Astrocyte (in vitro differentiated cells and primary cell): ENCODE measurements at regions not wholly inside any gene's neighbourhood (a gene's known extent, or its start where the extent isn't known, plus 50 kb on each side); places are given as distances from the start of the nearest gene placed in this dataset.
"Not testable (repeated sequence)": the region's sequence is repeated elsewhere in the genome, so short reads cannot be mapped to it uniquely, and the experiment has no call there.

ENCODE experiments used
- DNase-seq: peaks from one replicate; pipeline ENCODE4 v3.0.0-alpha.2; 2010; ENCODE audit warnings: low read depth
- FAIRE-seq: peaks from 2 replicates; lab custom pipeline; 2011; peaks lifted over from hg19 to GRCh38; lab: Jason Lieb, UNC
- H2AFZ ChIP-seq: 2 replicates; pipeline ENCODE4 v1.6.0; 2012; ENCODE audit warnings: low read depth, low read length, inconsistent platforms
- H3K27ac ChIP-seq: 2 replicates; pipeline ENCODE4 v1.5.1; 2011; ENCODE audit warnings: low read depth, low read length, inconsistent platforms
- H3K27me3 ChIP-seq: 2 replicates; pipeline ENCODE4 v1.6.0; 2011; ENCODE audit warnings: low read length, inconsistent platforms; ENCODE audit not compliant: insufficient read depth
- H3K36me3 ChIP-seq: 2 replicates; pipeline ENCODE4 v1.5.1; 2011; ENCODE audit warnings: low read length, inconsistent platforms; ENCODE audit not compliant: insufficient read depth
- H3K4me1 ChIP-seq: 2 replicates; pipeline ENCODE4 v1.5.1; 2011; ENCODE audit warnings: low read length, inconsistent platforms; ENCODE audit not compliant: insufficient read depth
- H3K4me2 ChIP-seq: 2 replicates; pipeline ENCODE4 v1.6.0; 2012; ENCODE audit warnings: low read length, inconsistent platforms
- H3K4me3 ChIP-seq: 2 replicates; pipeline ENCODE4 v1.5.1; 2011; ENCODE audit warnings: low read depth, mild to moderate bottlenecking, low read length, inconsistent platforms; ENCODE audit not compliant: insufficient read depth
- H3K79me2 ChIP-seq: 2 replicates; pipeline ENCODE4 v1.6.0; 2012; ENCODE audit warnings: mild to moderate bottlenecking, low read length, inconsistent platforms; ENCODE audit not compliant: insufficient read depth
- H3K9ac ChIP-seq: 2 replicates; pipeline ENCODE4 v1.6.0; 2012; ENCODE audit warnings: mild to moderate bottlenecking, low read length, inconsistent platforms
- H3K9me3 ChIP-seq: 2 replicates; pipeline ENCODE4 v1.5.1; 2012; ENCODE audit warnings: low read depth, mild to moderate bottlenecking, low read length, inconsistent platforms; ENCODE audit not compliant: insufficient read depth
- H4K20me1 ChIP-seq: 2 replicates; pipeline ENCODE4 v1.6.0; 2012; ENCODE audit warnings: low read length, inconsistent platforms; ENCODE audit not compliant: insufficient read depth
- H3K27ac Mint-ChIP-seq: one replicate; pipeline ENCODE4 v1.8.0; 2021; ENCODE audit warnings: mild to moderate bottlenecking, mixed read lengths; ENCODE audit not compliant: unreplicated experiment
- H3K27me3 Mint-ChIP-seq: one replicate; pipeline ENCODE4 v1.8.0; 2021; ENCODE audit warnings: low read depth, mixed read lengths; ENCODE audit not compliant: unreplicated experiment
- H3K36me3 Mint-ChIP-seq: one replicate; pipeline ENCODE4 v1.8.0; 2021; ENCODE audit warnings: low read depth, mixed read lengths; ENCODE audit not compliant: unreplicated experiment
- H3K4me1 Mint-ChIP-seq: one replicate; pipeline ENCODE4 v1.8.0; 2021; ENCODE audit warnings: low read depth, mixed read lengths; ENCODE audit not compliant: unreplicated experiment
- H3K4me3 Mint-ChIP-seq: one replicate; pipeline ENCODE4 v1.8.0; 2021; ENCODE audit warnings: mild to moderate bottlenecking, moderate library complexity, mixed read lengths; ENCODE audit not compliant: unreplicated experiment
- H3K9me3 Mint-ChIP-seq: one replicate; pipeline ENCODE4 v1.8.0; 2021; ENCODE audit warnings: mild to moderate bottlenecking, mixed read lengths; ENCODE audit not compliant: unreplicated experiment
- CTCF ChIP-seq: IDR thresholded peaks from 2 replicates; pipeline ENCODE4 v1.5.1; 2011; ENCODE audit warnings: low read depth, mild to moderate bottlenecking, inconsistent platforms, low read length, moderate library complexity; ENCODE audit not compliant: insufficient read depth
- EZH2 ChIP-seq: IDR thresholded peaks from 2 replicates; pipeline ENCODE4 v1.6.1; 2012; ENCODE audit warnings: mild to moderate bottlenecking, low read length, inconsistent platforms; ENCODE audit not compliant: insufficient read depth

DNA sequence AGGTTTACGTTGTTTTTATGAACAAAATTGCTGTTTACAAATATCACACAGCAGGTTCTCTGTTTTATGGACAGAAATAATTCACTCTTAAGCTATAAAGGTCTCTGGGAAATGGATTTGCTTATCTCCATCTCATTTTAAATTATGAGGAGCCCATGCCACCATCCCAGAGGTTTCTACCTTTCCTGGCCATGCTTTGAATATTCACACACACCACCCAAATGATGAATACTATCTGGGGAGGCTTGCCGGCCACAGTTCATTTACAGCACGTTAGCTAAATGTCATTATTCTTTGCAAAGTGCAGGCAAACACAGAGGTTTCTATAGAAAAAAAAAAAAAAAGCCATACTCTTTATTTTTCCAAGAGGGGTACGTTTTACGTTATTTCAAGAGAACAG, 1446.7 kb downstream of the FAM181B start:
- no peak overlapping the region for H3K4me2 ChIP-seq
- H4K20me1 ChIP-seq: no peaks in the 10 kb centered on the region
- H3K4me3 ChIP-seq: no peak overlapping the region
- FAIRE-seq (no peak), DNase-seq (no peak)
- H3K4me1 Mint-ChIP-seq: no peaks in the 10 kb centered on the region
- H3K9ac ChIP-seq: no peak overlapping the region
- no peaks in the 10 kb centered on the region for H3K79me2 ChIP-seq
- no peak for TF ChIP-seq EZH2
- TF ChIP-seq CTCF: no peak
- no peak overlapping the region for H3K27ac Mint-ChIP-seq
- no peaks in the 10 kb centered on the region for H3K36me3 ChIP-seq
- no peak overlapping the region for H3K27ac ChIP-seq
- H3K4me1 ChIP-seq: no peaks in the 10 kb centered on the region
- no peak overlapping the region for H2AFZ ChIP-seq
- H3K27me3 ChIP-seq: no peaks in the 10 kb centered on the region
- H3K36me3 Mint-ChIP-seq: peaks cover 1% of the 10 kb centered on the region
- H3K4me3 Mint-ChIP-seq: no peak overlapping the region
- peaks cover 2% of the 10 kb centered on the region for H3K27me3 Mint-ChIP-seq
- H3K9me3 Mint-ChIP-seq: peaks cover 10% of the 10 kb centered on the region
- peaks cover 6% of the 10 kb centered on the region for H3K9me3 ChIP-seq

GRCh38 chr11:81286550-81286949, 1447.1 kb downstream of the FAM181B start:
- Histone ChIP-seq H3K4me3 (no peak overlapping the region), H3K79me2 (no peaks in the 10 kb centered on the region), H3K4me2 (no peak overlapping the region), H3K27ac (no peak overlapping the region), H3K36me3 (no peaks in the 10 kb centered on the region), H3K9me3 (peaks cover 6% of the 10 kb centered on the region), H3K4me1 (no peaks in the 10 kb centered on the region), H2AFZ (no peak overlapping the region), H3K27me3 (no peaks in the 10 kb centered on the region), H3K9ac (no peak overlapping the region), H4K20me1 (no peaks in the 10 kb centered on the region)
- Mint-ChIP-seq H3K27me3 (peaks cover 2% of the 10 kb centered on the region), H3K36me3 (peaks cover 1% of the 10 kb centered on the region), H3K9me3 (peaks cover 10% of the 10 kb centered on the region), H3K27ac (no peak overlapping the region), H3K4me3 (no peak overlapping the region), H3K4me1 (no peaks in the 10 kb centered on the region)
- no peak for FAIRE-seq
- no peak for DNase-seq
- TF ChIP-seq CTCF: no peak
- no peak for TF ChIP-seq EZH2

- H3K79me2 ChIP-seq, H3K9me3 ChIP-seq, H4K20me1 ChIP-seq, H3K36me3 ChIP-seq, H2AFZ ChIP-seq, H3K27me3 ChIP-seq, H3K4me1 Mint-ChIP-seq, H3K27ac Mint-ChIP-seq, H3K27me3 Mint-ChIP-seq, H3K4me1 ChIP-seq, FAIRE-seq, DNase-seq, H3K27ac ChIP-seq, H3K4me3 Mint-ChIP-seq, H3K4me3 ChIP-seq, H3K9me3 Mint-ChIP-seq, H3K9ac ChIP-seq, H3K4me2 ChIP-seq, H3K36me3 Mint-ChIP-seq: not testable (repeated sequence)
Measured at GRCh38 chr11:81280228-81280627, 1453.4 kb downstream of the FAM181B start.
